GM18517 (cell line): ENCODE measurements at regions not wholly inside any gene's neighbourhood (a gene's known extent, or its start where the extent isn't known, plus 50 kb on each side); places are given as distances from the start of the nearest gene placed in this dataset.
"Not testable (repeated sequence)": the region's sequence is repeated elsewhere in the genome, so short reads cannot be mapped to it uniquely, and the experiment has no call there.

Experiments used
- ATAC-seq: cut with Tn5 transposase; IDR thresholded peaks from one replicate; pipeline ENCODE4 v1.9.1; 2021; ENCODE audit warnings: mild to moderate bottlenecking, moderate library complexity; ENCODE audit not compliant: unreplicated experiment

- ATAC-seq: no peak
These were observed 150.5 kb upstream of the VKORC1L1 start for GRCh38 chr7:65722361-65722792.

DNA sequence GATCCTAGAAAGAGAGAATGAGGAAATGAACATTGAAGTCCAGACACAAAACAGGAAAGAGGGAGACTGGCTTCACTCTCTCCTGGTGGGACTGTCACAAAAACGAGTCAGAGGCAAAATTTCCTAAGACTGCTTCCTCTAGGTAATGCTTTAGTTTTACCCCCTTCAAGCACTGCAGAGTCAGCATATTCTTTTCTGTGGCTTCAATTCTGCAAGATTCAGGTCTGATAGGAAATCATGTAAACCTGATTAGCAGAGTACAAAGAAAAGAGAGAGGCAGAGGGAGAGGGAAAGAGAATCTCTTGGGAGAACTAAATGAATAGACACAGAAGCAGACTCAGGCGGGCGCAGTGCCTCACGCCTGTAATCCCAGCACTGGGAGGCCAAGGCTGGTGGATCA lies 145.7 kb upstream of the VKORC1L1 start:
- not testable (repeated sequence) for ATAC-seq

GRCh38 chr7:65731129-65731528 lies 141.7 kb upstream of the VKORC1L1 start:
- no peak for ATAC-seq

- ATAC-seq: no peak
These were observed 141.3 kb upstream of the VKORC1L1 start for GRCh38 chr7:65731562-65732035.

- ATAC-seq: no peak
These were observed 128.5 kb upstream of the VKORC1L1 start for GRCh38 chr7:65744406-65744805.

DNA sequence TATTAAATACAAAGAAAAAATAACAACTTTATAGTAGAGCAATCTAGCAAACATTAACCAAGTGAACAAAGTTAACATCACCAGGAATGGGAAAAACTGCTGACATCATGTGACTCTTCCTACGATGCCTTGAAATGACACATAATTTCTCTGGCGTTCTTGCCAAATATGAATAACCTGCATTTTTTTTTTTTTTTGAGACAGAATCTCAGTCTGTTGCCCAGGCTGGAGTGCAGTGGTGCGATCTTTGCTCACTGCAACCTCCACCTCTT lies 126.5 kb upstream of the VKORC1L1 start:
- no peak for ATAC-seq

DNA sequence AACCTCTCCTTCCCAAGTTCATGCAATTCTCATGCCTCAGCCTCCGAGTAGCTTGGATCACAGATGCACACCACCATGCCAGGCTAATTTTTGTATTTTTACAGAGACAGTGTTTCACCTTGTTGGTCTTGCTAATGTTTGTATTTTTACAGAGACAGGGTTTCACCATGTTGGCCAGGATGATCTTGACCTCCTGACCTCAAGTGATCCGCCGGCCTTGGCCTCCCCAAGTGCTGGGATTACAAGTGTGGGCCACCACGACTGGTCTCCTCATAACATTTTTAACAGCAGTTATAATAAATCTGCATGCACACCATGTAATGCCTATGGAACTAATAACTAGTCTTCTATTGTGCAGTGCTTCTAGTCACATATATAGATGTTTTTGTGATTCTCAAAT lies 123.8 kb upstream of the VKORC1L1 start:
- ATAC-seq: no peak

DNA sequence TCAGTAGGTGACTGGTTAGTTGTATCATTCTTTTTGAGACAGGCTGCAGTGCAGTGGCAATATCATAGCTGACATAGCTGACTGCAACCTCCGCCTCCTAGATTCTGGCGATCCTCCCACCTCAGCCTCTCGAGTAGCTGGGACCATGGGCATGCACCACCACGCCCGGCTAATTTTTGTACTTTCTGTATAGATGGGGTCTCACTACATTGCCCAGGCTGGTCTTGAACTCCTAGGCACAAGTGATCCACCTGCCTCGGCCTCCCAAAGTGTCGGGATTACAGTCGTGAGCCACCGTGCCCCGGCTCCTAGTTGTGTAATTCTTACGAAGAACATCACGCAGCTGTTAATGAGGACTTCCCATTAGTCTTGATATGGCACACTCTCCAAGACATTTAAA lies 123.4 kb upstream of the VKORC1L1 start:
- ATAC-seq: no peak

GRCh38 chr7:65750511-65751344 lies 122.1 kb upstream of the VKORC1L1 start:
- peak; percentile 93 for ATAC-seq

DNA sequence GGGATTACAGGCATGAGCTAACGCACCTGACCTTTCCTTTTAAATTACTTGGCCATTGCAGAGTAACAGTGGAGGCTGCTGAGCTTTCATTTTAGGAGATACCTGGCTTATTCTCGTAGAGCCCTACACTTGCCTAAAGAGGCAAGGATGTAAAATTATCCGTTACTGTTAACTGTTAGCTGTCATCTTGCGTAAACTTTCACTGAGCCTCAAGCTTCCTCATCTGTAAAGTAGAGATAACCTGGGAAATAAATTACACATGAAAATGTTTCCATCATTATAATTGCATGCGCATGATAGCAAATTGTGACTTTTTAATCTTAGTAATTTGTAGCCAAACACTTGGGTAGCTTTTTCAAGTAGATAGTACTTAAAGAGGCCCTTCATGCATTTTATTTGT lies 118.8 kb upstream of the VKORC1L1 start:
- ATAC-seq: not testable (repeated sequence)

DNA sequence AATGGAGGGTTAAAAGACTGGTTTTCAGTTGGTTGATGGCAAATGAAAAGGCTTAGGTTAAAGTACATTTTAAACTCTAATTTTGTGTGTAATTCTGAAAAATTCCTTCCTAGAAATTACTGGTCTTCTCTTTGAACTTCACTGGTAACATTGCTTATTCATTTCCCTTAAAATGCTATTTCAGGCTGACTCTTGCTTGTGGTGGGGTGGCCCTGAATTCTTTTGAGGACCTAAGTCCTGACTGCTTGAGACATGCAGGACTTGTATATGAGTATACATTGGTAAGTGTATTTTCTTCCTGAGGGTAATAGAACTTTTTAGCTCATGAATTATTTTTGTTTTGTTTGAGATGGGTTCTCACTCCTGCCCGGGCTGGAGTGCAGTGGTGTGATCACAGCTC lies 113.9 kb upstream of the VKORC1L1 start:
- ATAC-seq: not testable (repeated sequence)

DNA sequence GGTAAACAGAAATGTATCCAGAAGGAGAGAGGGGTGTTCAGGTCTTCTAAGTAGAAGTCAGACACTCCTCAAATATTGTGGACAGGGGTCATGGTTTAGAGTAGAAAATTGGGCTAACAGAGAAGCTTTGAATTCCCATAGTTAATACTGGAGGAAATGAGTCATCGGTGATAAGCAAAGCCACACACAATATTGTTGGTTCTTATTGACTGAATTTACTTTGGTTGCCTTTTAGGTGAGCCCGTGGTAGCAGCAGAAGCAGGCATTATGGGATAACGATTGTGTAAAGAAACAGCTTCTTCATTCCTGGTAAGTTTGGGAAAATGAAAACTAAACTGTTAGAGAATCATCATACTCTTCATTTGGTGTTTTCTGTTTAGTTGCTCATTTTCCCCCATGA lies 110.2 kb upstream of the VKORC1L1 start:
- not testable (repeated sequence) for ATAC-seq

- not testable (repeated sequence) for ATAC-seq
These were observed 109.8 kb upstream of the VKORC1L1 start for GRCh38 chr7:65763114-65763513.

- peak; percentile 97 for ATAC-seq
These were observed 102.2 kb upstream of the VKORC1L1 start for GRCh38 chr7:65770473-65771225.

DNA sequence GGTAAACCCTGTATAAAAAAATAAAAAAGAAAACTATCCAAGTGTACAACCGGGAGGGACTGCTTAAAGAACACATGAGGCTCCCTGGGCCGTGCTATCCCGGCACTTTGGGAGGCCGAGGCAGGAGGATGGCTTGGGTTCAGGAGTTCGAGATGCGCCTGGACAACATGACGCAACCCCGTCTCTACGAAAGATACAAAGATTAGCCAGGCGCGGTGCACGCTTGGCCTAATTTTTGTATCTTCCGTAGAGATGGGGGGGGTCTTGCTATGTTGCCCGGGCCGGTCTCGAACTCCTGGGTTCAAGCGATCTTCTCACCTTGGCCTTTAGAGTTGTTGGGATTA lies 101.7 kb upstream of the VKORC1L1 start:
- ATAC-seq: not testable (repeated sequence)

GRCh38 chr7:65776677-65777076 lies 96.2 kb upstream of the VKORC1L1 start:
- not testable (repeated sequence) for ATAC-seq

- ATAC-seq: not testable (repeated sequence)
These were observed 82.9 kb upstream of the VKORC1L1 start for GRCh38 chr7:65789943-65790342.

DNA sequence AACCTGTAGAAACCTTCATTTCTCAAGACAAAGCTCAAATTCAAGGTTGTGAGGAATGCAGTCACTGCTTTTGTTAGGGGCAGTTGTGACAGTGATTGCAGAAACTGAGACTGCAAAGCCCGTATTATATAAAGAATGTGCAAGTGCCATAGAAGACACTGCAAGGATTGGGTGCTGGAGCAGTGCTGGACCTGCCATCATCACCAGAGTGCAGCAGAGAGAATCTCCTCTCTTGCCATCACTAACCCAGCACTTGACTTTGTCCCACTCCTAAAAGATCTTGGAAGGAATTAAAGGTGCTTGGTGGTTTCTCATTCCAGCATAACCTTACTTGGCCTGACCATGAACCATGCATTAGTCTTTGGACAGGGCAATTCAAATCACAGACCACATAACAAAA lies 81.1 kb upstream of the VKORC1L1 start:
- ATAC-seq: not testable (repeated sequence)

DNA sequence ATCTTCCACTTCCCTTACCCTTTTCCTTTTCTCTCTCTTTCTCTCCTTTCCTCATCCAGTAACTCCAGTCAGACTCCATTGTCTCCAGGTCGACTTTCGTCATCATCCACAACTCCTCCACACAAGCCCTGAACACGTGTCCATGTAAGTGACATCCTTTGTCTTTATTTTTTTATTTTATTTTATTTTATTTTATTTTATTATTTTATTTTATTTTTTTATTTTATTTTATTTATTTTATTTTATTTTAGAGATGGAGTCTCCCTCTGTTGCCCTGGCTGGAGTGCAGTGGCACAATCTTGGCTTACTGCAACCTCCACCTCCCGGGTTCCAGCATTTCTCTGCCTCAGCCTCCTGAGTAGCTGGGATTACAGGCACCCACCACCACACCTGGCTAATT lies 80.1 kb upstream of the VKORC1L1 start:
- not testable (repeated sequence) for ATAC-seq

GRCh38 chr7:65794671-65795391 lies 78.0 kb upstream of the VKORC1L1 start:
- ATAC-seq: not testable (repeated sequence)

GRCh38 chr7:65795392-65795716 lies 77.5 kb upstream of the VKORC1L1 start:
- not testable (repeated sequence) for ATAC-seq

DNA sequence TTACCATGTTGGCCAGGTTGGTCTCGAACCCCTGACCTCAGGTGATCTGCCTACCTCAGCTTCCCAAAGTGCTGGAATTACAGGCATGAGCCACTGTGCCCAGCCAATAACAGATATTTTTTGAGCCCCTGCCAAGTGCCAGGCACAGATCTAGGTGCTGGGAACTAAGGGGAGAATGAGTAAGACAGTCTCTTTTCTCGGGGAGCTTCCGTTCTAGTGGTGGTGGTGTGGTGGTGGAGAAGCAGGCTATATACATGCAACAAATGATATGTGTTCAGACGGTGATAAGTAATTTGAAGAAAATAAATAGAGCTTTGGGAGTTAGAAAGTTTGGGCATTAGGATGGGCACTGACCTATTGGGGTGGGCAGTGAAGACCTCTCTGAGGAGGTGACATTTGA lies 76.7 kb upstream of the VKORC1L1 start:
- no peak for ATAC-seq
